Memory B cell (primary cell): ENCODE measurements at regions not wholly inside any gene's neighbourhood (a gene's known extent, or its start where the extent isn't known, plus 50 kb on each side); places are given as distances from the start of the nearest gene placed in this dataset.
A peak's percentile ranks its signal among the peaks of the same experiment; 100 is the strongest.

Experiments used
- ATAC-seq: fragments of 150-1000 bp; cut with Tn5 transposase; 2 replicates; pipeline ENCODE4 v1.10.0; 2021; ENCODE audit warnings: low read depth, mild to moderate bottlenecking, moderate library complexity
- DNase-seq, 2 donors: peaks; one replicate each; pipeline ENCODE4 v3.0.0; 2022; ENCODE audit warnings: low spot score in 2 of 2
- H3K27ac Mint-ChIP-seq: one replicate; pipeline ENCODE4 v1.8.0; 2022; ENCODE audit warnings: mild to moderate bottlenecking, moderate library complexity, mixed read lengths
- H3K27me3 Mint-ChIP-seq: one replicate; pipeline ENCODE4 v1.8.0; 2022; ENCODE audit warnings: mixed read lengths
- H3K36me3 Mint-ChIP-seq: one replicate; pipeline ENCODE4 v1.8.0; 2022; ENCODE audit warnings: mild to moderate bottlenecking, mixed read lengths
- H3K4me1 Mint-ChIP-seq: one replicate; pipeline ENCODE4 v1.8.0; 2022; ENCODE audit warnings: mixed read lengths
- H3K4me3 Mint-ChIP-seq: one replicate; pipeline ENCODE4 v1.8.0; 2022; ENCODE audit warnings: mild to moderate bottlenecking, moderate library complexity, mixed read lengths
- H3K9me3 Mint-ChIP-seq: one replicate; pipeline ENCODE4 v1.8.0; 2022; ENCODE audit warnings: mixed read lengths

DNA sequence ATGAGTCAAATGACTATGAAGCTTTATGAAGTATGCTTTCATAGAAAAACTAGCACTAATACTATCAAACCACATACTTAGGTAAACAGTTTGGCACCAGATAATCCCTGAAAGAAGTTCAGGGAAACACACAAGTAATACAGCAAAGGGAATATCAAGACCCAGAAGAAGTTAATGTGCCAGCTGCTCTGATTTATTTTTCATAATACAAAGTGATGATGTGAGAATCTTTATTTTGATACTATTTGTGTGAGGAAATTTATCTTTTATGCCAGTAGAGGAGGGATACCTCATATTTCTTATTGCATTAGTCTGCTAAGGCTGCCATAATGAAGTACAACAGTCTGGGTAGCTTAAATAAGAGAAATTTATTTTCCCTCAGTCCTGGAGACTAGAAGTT, 67.7 kb upstream of the ANO3 start:
- ATAC-seq (no peak), DNase-seq (no peak)
- Mint-ChIP-seq H3K4me3 (no peak overlapping the region), H3K36me3 (no peaks in the 10 kb centered on the region), H3K9me3 (no peaks in the 10 kb centered on the region), H3K27me3 (peaks cover 2% of the 10 kb centered on the region), H3K4me1 (no peaks in the 10 kb centered on the region), H3K27ac (no peak overlapping the region)

DNA sequence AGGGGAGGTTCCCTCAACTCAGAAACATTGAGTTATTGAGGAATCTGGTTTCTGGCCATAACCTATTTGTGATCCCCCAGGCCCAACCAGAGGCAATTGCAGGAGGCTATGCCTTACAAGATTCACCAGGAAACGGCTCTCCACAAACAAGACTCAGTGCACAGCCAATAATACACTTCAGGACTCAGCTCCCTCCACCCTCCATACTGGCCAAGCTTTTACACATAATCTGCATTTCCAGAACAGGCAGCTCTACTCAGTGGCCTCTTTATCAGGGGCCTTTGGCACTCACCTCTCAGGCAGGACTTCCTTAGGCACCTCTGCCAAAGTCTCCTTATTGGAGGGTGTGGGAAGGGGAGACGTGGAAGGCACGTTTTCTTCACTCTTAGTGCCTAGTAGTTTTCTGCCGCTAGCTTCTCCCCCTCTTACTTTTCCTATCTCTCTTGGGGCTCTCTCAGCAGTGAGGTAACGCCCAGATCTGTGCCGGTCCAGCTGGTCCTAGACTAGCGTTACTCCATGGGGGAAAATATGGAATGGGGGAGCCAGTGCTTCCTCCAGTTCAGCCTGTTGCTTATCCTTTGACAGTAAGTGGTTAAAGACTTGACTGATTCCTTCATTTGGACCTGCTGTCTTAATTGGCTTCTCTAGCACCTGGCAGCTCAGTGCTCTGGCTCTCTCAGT, 62.8 kb upstream of the ANO3 start:
- no peak overlapping the region for H3K4me3 Mint-ChIP-seq
- H3K27ac Mint-ChIP-seq: no peak overlapping the region
- H3K9me3 Mint-ChIP-seq: no peaks in the 10 kb centered on the region
- peaks cover 3% of the 10 kb centered on the region for H3K27me3 Mint-ChIP-seq
- DNase-seq: no peak
- ATAC-seq: no peak
- H3K36me3 Mint-ChIP-seq: no peaks in the 10 kb centered on the region
- H3K4me1 Mint-ChIP-seq: no peaks in the 10 kb centered on the region

DNA sequence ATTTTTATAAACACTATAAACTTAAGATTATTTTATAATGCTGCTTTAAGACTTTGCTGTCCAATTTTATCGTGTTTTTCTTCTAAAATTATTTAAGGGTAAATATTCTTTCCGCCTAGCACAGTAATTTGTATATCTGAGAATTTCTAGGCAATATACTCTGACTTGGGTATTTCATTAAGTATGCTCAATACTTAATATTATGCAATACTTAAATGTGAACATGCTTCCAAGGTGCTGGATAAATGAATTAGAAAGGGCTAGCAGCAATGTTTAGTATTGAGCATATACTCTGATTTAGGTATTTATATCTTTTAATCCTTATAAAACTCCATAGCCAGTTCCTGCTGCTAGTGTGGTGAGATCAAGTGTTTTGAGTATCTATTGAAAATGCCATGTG, 60.3 kb upstream of the ANO3 start:
- DNase-seq (no peak), ATAC-seq (no peak)
- H3K27ac Mint-ChIP-seq: no peak overlapping the region
- H3K4me3 Mint-ChIP-seq: no peak overlapping the region
- H3K36me3 Mint-ChIP-seq: no peaks in the 10 kb centered on the region
- H3K4me1 Mint-ChIP-seq: no peaks in the 10 kb centered on the region
- no peaks in the 10 kb centered on the region for H3K9me3 Mint-ChIP-seq
- H3K27me3 Mint-ChIP-seq: peaks cover 3% of the 10 kb centered on the region

DNA sequence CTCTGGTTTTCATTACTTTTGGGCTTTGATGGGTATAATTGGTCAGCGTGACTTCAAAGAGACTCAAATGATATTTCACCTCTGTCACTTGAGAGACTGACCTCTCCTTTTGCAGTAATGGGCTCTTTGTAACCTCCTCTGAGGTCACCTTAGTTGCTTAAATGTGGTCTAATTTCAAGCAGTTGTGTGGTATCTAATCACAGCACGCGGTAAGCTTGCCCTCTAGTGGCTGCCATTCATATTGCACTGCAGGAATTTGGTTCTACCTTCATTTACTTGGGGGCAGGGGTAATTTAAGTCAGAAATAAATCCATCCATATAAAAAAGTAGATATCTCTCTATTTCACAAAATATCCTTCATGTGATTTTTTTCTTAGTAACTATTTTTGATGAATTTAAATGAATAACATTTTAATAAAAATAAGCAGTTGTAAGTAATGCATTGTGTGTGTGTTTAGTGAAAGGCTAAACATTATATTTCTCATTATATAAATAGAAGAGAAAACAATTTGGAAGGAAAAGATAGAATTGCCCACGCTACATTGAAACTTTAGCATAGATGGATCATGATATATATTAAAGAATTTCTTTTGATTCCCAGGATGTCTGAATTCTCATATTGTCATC, 55.0 kb upstream of the ANO3 start:
- ATAC-seq: peak; percentile 67
- Mint-ChIP-seq H3K4me3 (no peak overlapping the region), H3K4me1 (no peaks in the 10 kb centered on the region), H3K36me3 (no peaks in the 10 kb centered on the region), H3K9me3 (no peaks in the 10 kb centered on the region), H3K27ac (no peak overlapping the region), H3K27me3 (peaks cover 2% of the 10 kb centered on the region)
- DNase-seq: peak; percentile 37 to 56

DNA sequence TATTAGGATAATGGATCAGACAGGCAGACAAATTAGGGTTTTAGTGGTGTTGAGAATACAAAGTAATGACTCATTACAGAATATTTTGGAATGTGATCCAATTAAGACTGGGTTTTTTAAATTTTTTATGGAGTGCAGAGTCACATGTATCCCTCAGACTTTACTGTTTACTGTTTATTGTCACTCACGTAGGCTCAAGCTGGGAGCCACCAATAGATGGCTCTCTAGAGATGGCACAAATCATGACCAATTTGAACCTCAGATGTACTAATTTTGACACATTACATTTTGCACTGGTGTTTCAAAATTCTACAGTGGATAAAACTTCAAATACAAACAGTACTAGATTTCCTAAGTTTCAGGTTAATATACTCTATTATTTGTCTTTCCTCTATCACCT, 53.6 kb upstream of the ANO3 start:
- no peaks in the 10 kb centered on the region for H3K4me1 Mint-ChIP-seq
- DNase-seq: no peak
- no peaks in the 10 kb centered on the region for H3K36me3 Mint-ChIP-seq
- ATAC-seq: no peak
- no peak overlapping the region for H3K27ac Mint-ChIP-seq
- no peak overlapping the region for H3K4me3 Mint-ChIP-seq
- H3K9me3 Mint-ChIP-seq: no peaks in the 10 kb centered on the region
- peaks cover 2% of the 10 kb centered on the region for H3K27me3 Mint-ChIP-seq
